T-helper 2 cell treated with Interferon-gamma antibody and Interleukin-4, amounts not matched to agents 5 μg/mL and 100 μg/mL, for 36 hours (primary cell): ENCODE measurements at regions not wholly inside any gene's neighbourhood (a gene's known extent, or its start where the extent isn't known, plus 50 kb on each side); places are given as distances from the start of the nearest gene placed in this dataset.
A peak's percentile ranks its signal among the peaks of the same experiment; 100 is the strongest.
"Not testable (repeated sequence)": the region's sequence is repeated elsewhere in the genome, so short reads cannot be mapped to it uniquely, and the experiment has no call there.

ENCODE experiments used
- DNase-seq: peaks from one replicate; pipeline ENCODE4 v3.0.0; 2021; ENCODE audit warnings: low spot score
- H3K27ac Mint-ChIP-seq: one replicate; pipeline ENCODE4 v1.8.0; 2021; ENCODE audit warnings: mild to moderate bottlenecking, mixed read lengths
- H3K27me3 Mint-ChIP-seq: one replicate; pipeline ENCODE4 v1.8.0; 2021; ENCODE audit warnings: low read depth, mixed read lengths
- H3K36me3 Mint-ChIP-seq: one replicate; pipeline ENCODE4 v1.8.0; 2021; ENCODE audit warnings: low read depth, mixed read lengths
- H3K4me1 Mint-ChIP-seq: one replicate; pipeline ENCODE4 v1.8.0; 2021; ENCODE audit warnings: low read depth, mixed read lengths
- H3K4me3 Mint-ChIP-seq: one replicate; pipeline ENCODE4 v1.8.0; 2022; ENCODE audit warnings: mild to moderate bottlenecking, moderate library complexity, mixed read lengths
- H3K9me3 Mint-ChIP-seq: one replicate; pipeline ENCODE4 v1.8.0; 2021; ENCODE audit warnings: mixed read lengths

GRCh38 chr22:44576311-44577260 is 78.6 kb upstream of the RTL6 start:
- Mint-ChIP-seq H3K27ac (no peak overlapping the region), H3K9me3 (no peaks in the 10 kb centered on the region), H3K4me3 (no peak overlapping the region), H3K27me3 (peaks cover 9% of the 10 kb centered on the region), H3K4me1 (no peaks in the 10 kb centered on the region), H3K36me3 (no peaks in the 10 kb centered on the region)
- no peak for DNase-seq

- no peaks in the 10 kb centered on the region for H3K36me3 Mint-ChIP-seq
- DNase-seq, result no peak
- H3K27ac Mint-ChIP-seq, result no peak overlapping the region
- H3K27me3 Mint-ChIP-seq, result peaks cover 9% of the 10 kb centered on the region
- no peaks in the 10 kb centered on the region for H3K9me3 Mint-ChIP-seq
- H3K4me1 Mint-ChIP-seq, result no peaks in the 10 kb centered on the region
- H3K4me3 Mint-ChIP-seq, result no peak overlapping the region
Observed at GRCh38 chr22:44575381-44576268, 77.6 kb upstream of the RTL6 start.

GRCh38 chr22:44574640-44575380 is 76.8 kb upstream of the RTL6 start:
- no peak for DNase-seq

GRCh38 chr22:44574057-44574639 is 76.1 kb upstream of the RTL6 start:
- no peak overlapping the region for H3K27ac Mint-ChIP-seq
- no peaks in the 10 kb centered on the region for H3K9me3 Mint-ChIP-seq
- H3K4me1 Mint-ChIP-seq, result no peaks in the 10 kb centered on the region
- no peak for DNase-seq
- peaks cover 9% of the 10 kb centered on the region for H3K27me3 Mint-ChIP-seq
- no peaks in the 10 kb centered on the region for H3K36me3 Mint-ChIP-seq
- no peak overlapping the region for H3K4me3 Mint-ChIP-seq

More at GRCh38 chr22:44574640-44575380, 76.8 kb upstream of the RTL6 start:
- Mint-ChIP-seq H3K4me1 (no peaks in the 10 kb centered on the region), H3K27ac (no peak overlapping the region), H3K36me3 (no peaks in the 10 kb centered on the region), H3K4me3 (no peak overlapping the region), H3K27me3 (peaks cover 9% of the 10 kb centered on the region), H3K9me3 (no peaks in the 10 kb centered on the region)

GRCh38 chr22:44573451-44573850 is 75.4 kb upstream of the RTL6 start:
- Mint-ChIP-seq H3K4me1 (no peaks in the 10 kb centered on the region), H3K27me3 (peaks cover 9% of the 10 kb centered on the region), H3K4me3 (no peak overlapping the region), H3K36me3 (no peaks in the 10 kb centered on the region), H3K27ac (no peak overlapping the region), H3K9me3 (no peaks in the 10 kb centered on the region)
- DNase-seq, result no peak

GRCh38 chr22:44572414-44573207 is 74.6 kb upstream of the RTL6 start:
- Mint-ChIP-seq H3K9me3 (no peaks in the 10 kb centered on the region), H3K4me1 (no peaks in the 10 kb centered on the region), H3K4me3 (no peak overlapping the region), H3K27me3 (peaks cover 9% of the 10 kb centered on the region), H3K36me3 (no peaks in the 10 kb centered on the region), H3K27ac (no peak overlapping the region)
- DNase-seq, result no peak

GRCh38 chr22:44571566-44572413 is 73.8 kb upstream of the RTL6 start:
- Mint-ChIP-seq H3K36me3 (no peaks in the 10 kb centered on the region), H3K4me1 (no peaks in the 10 kb centered on the region), H3K9me3 (no peaks in the 10 kb centered on the region), H3K4me3 (no peak overlapping the region), H3K27ac (no peak overlapping the region), H3K27me3 (peaks cover 9% of the 10 kb centered on the region)
- no peak for DNase-seq

- no peaks in the 10 kb centered on the region for H3K4me1 Mint-ChIP-seq
- no peak overlapping the region for H3K4me3 Mint-ChIP-seq
- H3K27me3 Mint-ChIP-seq, result peaks cover 8% of the 10 kb centered on the region
- H3K9me3 Mint-ChIP-seq, result no peaks in the 10 kb centered on the region
- H3K36me3 Mint-ChIP-seq, result no peaks in the 10 kb centered on the region
- H3K27ac Mint-ChIP-seq, result no peak overlapping the region
- no peak for DNase-seq
Observed at GRCh38 chr22:44570476-44571445, 72.7 kb upstream of the RTL6 start.

- DNase-seq, result no peak
- H3K27ac Mint-ChIP-seq, result no peak overlapping the region
- H3K27me3 Mint-ChIP-seq, result peaks cover 7% of the 10 kb centered on the region
- H3K9me3 Mint-ChIP-seq, result no peaks in the 10 kb centered on the region
- no peaks in the 10 kb centered on the region for H3K36me3 Mint-ChIP-seq
- no peaks in the 10 kb centered on the region for H3K4me1 Mint-ChIP-seq
- no peak overlapping the region for H3K4me3 Mint-ChIP-seq
Observed at GRCh38 chr22:44569561-44569991, 71.5 kb upstream of the RTL6 start.

- no peaks in the 10 kb centered on the region for H3K4me1 Mint-ChIP-seq
- peak; percentile 18 for DNase-seq
- no peak overlapping the region for H3K4me3 Mint-ChIP-seq
- no peaks in the 10 kb centered on the region for H3K36me3 Mint-ChIP-seq
- H3K27me3 Mint-ChIP-seq, result peaks cover 7% of the 10 kb centered on the region
- H3K27ac Mint-ChIP-seq, result no peak overlapping the region
- H3K9me3 Mint-ChIP-seq, result no peaks in the 10 kb centered on the region
Observed at GRCh38 chr22:44567846-44568493, 69.9 kb upstream of the RTL6 start.

GRCh38 chr22:44567378-44567841 is 69.4 kb upstream of the RTL6 start:
- H3K4me3 Mint-ChIP-seq, H3K9me3 Mint-ChIP-seq, H3K27ac Mint-ChIP-seq, DNase-seq, H3K27me3 Mint-ChIP-seq, H3K4me1 Mint-ChIP-seq, H3K36me3 Mint-ChIP-seq: not testable (repeated sequence)
